GM12878 (cell line): ENCODE measurements at regions not wholly inside any gene's neighbourhood (a gene's known extent, or its start where the extent isn't known, plus 50 kb on each side); places are given as distances from the start of the nearest gene placed in this dataset.
A peak's percentile ranks its signal among the peaks of the same experiment; 100 is the strongest.

Experiments
- ATAC-seq: fragments of 200-7000 bp; cut with Tn5 transposase; 3 replicates; pipeline ENCODE4 v1.9.1; 2020; ENCODE audit warnings: mild to moderate bottlenecking, moderate library complexity
- BruUV-seq: library from RNA; stranded (reverse); fragments of 400-500 nt; replicated peaks from 2 replicates; lab custom pipeline; 2021; lab: Mats Ljungman, UMichigan
- CTCF ChIA-PET: fragments of 300-600 bp; sonication (Branson Sonifier 250); formaldehyde crosslinking; extraction: SDS; loops from one replicate; lab custom pipeline; 2021; ENCODE audit warnings: inconsistent platforms; lab: Yijun Ruan, JAX
- POLR2A ChIA-PET: fragments of 350-600 bp; formaldehyde crosslinking; extraction: SDS; loops from one replicate; lab custom pipeline; 2021; ENCODE audit warnings: inconsistent platforms; lab: Charles Lee
- RAD21 ChIA-PET: fragments of 300-600 bp; sonication (Branson Sonifier 250); formaldehyde crosslinking; loops from one replicate; lab custom pipeline; 2023; ENCODE audit warnings: antibody characterized with exemption; ENCODE audit not compliant: unreplicated experiment; lab: Charles Lee
- SMC1A ChIA-PET: fragments of 300-600 bp; sonication (Branson Sonifier 250); formaldehyde crosslinking; loops from one replicate; lab custom pipeline; 2023; ENCODE audit not compliant: unreplicated experiment, uncharacterized antibody; lab: Charles Lee
- DNase-seq: peaks from one replicate; pipeline ENCODE4 v3.0.0-alpha.2; 2011; ENCODE audit warnings: low read depth, low spot score
- FAIRE-seq: peaks from 3 replicates; lab custom pipeline; 2011; peaks lifted over from hg19 to GRCh38; lab: Jason Lieb, UNC
- H2AFZ ChIP-seq: 2 replicates; pipeline ENCODE4 v1.6.0; 2011; ENCODE audit warnings: low read depth, low read length, control low read depth; ENCODE audit not compliant: control insufficient read depth
- H3K27ac ChIP-seq: 2 replicates; pipeline ENCODE4 v1.5.1; 2011; ENCODE audit warnings: control low read depth; ENCODE audit not compliant: control insufficient read depth, insufficient read depth
- H3K27me3 ChIP-seq, 2 experiments: replicated peaks in 1 of 2; 2 replicates each; pipeline versions ENCODE4 v1.6.0 to v1.6.1; 2011; ENCODE audit warnings: low read length in 1 of 2; ENCODE audit not compliant: control insufficient read depth in 2 of 2, insufficient read depth in 2 of 2
- H3K36me3 ChIP-seq, 2 experiments: 2 replicates each; pipeline ENCODE4 v1.5.1; 2011; ENCODE audit warnings: low read length in 1 of 2; ENCODE audit not compliant: control insufficient read depth in 2 of 2, insufficient read depth in 2 of 2
- H3K4me1 ChIP-seq: 2 replicates; pipeline ENCODE4 v1.6.1; 2011; ENCODE audit warnings: mild to moderate bottlenecking, low read length, moderate library complexity, mixed read lengths; ENCODE audit not compliant: control insufficient read depth, insufficient read depth
- H3K4me2 ChIP-seq: 2 replicates; pipeline ENCODE4 v1.6.0; 2011; ENCODE audit warnings: control low read depth; ENCODE audit not compliant: control insufficient read depth, insufficient read depth
- H3K4me3 ChIP-seq: fragments of 200-600 bp; sonication (generic); 2 replicates; pipeline ENCODE4 v1.5.1; 2016
- H3K79me2 ChIP-seq: 2 replicates; pipeline ENCODE4 v1.6.0; 2011; ENCODE audit warnings: low read length; ENCODE audit not compliant: control insufficient read depth, insufficient read depth
- H3K9ac ChIP-seq: 2 replicates; pipeline ENCODE4 v1.8.0; 2011; ENCODE audit warnings: low read length, control low read depth, mixed read lengths; ENCODE audit not compliant: control insufficient read depth, insufficient read depth
- H3K9me3 ChIP-seq: replicated peaks from 3 replicates; pipeline ENCODE4 v1.5.1; 2011; ENCODE audit warnings: mild to moderate bottlenecking, low read length; ENCODE audit not compliant: control insufficient read depth, insufficient read depth
- H4K20me1 ChIP-seq: 2 replicates; pipeline ENCODE4 v1.6.0; 2011; ENCODE audit not compliant: control insufficient read depth, insufficient read depth
- HSF1 ChIP-seq: fragments of 150-350 bp; IDR thresholded peaks from 2 replicates; pipeline ENCODE4 v1.6.1; 2014; ENCODE audit warnings: mild to moderate bottlenecking, low read depth, low read length
- JUND ChIP-seq: IDR thresholded peaks from 2 replicates; pipeline ENCODE4 v1.6.1; 2012; ENCODE audit warnings: low read depth, mild to moderate bottlenecking, low read length, improper control_type of control experiment, moderate library complexity
- MTA3 ChIP-seq: IDR thresholded peaks from 2 replicates; pipeline ENCODE4 v1.6.1; 2012; ENCODE audit warnings: low read length, inconsistent platforms, borderline replicate concordance
- MXI1 ChIP-seq: fragments of 150-350 bp; IDR thresholded peaks from 2 replicates; pipeline ENCODE4 v1.6.1; 2011; ENCODE audit warnings: low read depth, mild to moderate bottlenecking, inconsistent platforms, low read length, improper control_type of control experiment
- NR2F1 ChIP-seq: fragments of 450-650 bp; conservative IDR thresholded peaks from 2 replicates; pipeline ENCODE4 v1.6.1; 2017; ENCODE audit warnings: mild to moderate bottlenecking
- POU2F2 ChIP-seq: IDR thresholded peaks from 3 replicates; pipeline ENCODE4 v1.6.1; 2011; ENCODE audit warnings: low read depth, mild to moderate bottlenecking, low read length, borderline replicate concordance
- SIN3A ChIP-seq: IDR thresholded peaks from 2 replicates; pipeline ENCODE4 v1.6.1; 2012; ENCODE audit warnings: low read depth, low read length, improper control_type of control experiment
- TCF7 ChIP-seq: IDR thresholded peaks from 2 replicates; pipeline ENCODE4 v1.6.1; 2014; ENCODE audit warnings: antibody characterized with exemption, borderline replicate concordance
- WGBS: methylation state at CpG from one replicate; pipeline ENCODE4 v1.1.6; 2016; ENCODE audit warnings: low lambda C conversion rate; ENCODE audit not compliant: insufficient replicate concordance, insufficient coverage; ENCODE audit errors: missing lambda C conversion rate; 5-methylcytosine and 5-hydroxymethylcytosine counted together
- in situ Hi-C: fragments of 300-500 bp; cut with MboI; formaldehyde crosslinking; loops from 9 replicates; pipeline ENCODE4 v1.14.3; 2018; ENCODE audit warnings: mixed read lengths
- intact Hi-C: fragments of 100-400 bp; cut with micrococcal nuclease; formaldehyde crosslinking; loops from one replicate; pipeline ENCODE4 v1.14.2; 2022; ENCODE audit not compliant: unreplicated experiment
- TF ChIP-seq, protein P1 (sequence below): fragments of 450-650 bp; IDR thresholded peaks from 2 replicates; pipeline ENCODE4 v1.6.1; 2016; ENCODE audit warnings: mild to moderate bottlenecking
- TF ChIP-seq, protein P2 (sequence below): fragments of 450-650 bp; conservative IDR thresholded peaks from 2 replicates; pipeline ENCODE4 v1.6.1; 2017; ENCODE audit warnings: mild to moderate bottlenecking, moderate library complexity

GRCh38 chr5:112549127-112549526 lies 130.1 kb upstream of the EPB41L4A start:
- H3K27me3 ChIP-seq: no peaks in the 10 kb centered on the region; a peak in 1 of 4 replicates
- no peak overlapping the region for H2AFZ ChIP-seq
- no peak overlapping the region for H3K4me2 ChIP-seq
- RAD21 ChIA-PET: interaction anchor here (0.6 to 1.5 kb wide), 6 partner anchors 17 to 210 kb away, joined by 3 to 13 read pairs (median 4); no protein-coding TSS in a partner anchor
- FAIRE-seq (no peak), ATAC-seq (peak; percentile 67), DNase-seq (no peak)
- no peaks in the 10 kb centered on the region for H3K36me3 ChIP-seq
- 20% methylated on average over 4 of the region's 4 CpGs for WGBS
- no peaks in the 10 kb centered on the region for H4K20me1 ChIP-seq
- no peak overlapping the region for H3K9ac ChIP-seq
- POLR2A ChIA-PET: no interaction called here
- intact Hi-C loops: no loop called here
- CTCF ChIA-PET: interaction anchor here (0.9 to 11.9 kb wide), 10 partner anchors 11 to 1114 kb away, joined by 3 to 216 read pairs (median 5); no protein-coding TSS in a partner anchor
- H3K4me3 ChIP-seq: no peak overlapping the region
- no peak for TF ChIP-seq MTA3
- TF ChIP-seq NR2F1: peak; percentile 34; the same call in 1 of the 2 replicates
- no TSS peak for BruUV-seq
- H3K79me2 ChIP-seq: no peaks in the 10 kb centered on the region
- H3K4me1 ChIP-seq: no peaks in the 10 kb centered on the region
- no peaks in the 10 kb centered on the region for H3K9me3 ChIP-seq
- SMC1A ChIA-PET: interaction anchor here (1.1 to 9.2 kb wide), 9 partner anchors 16 to 1057 kb away, joined by 3 to 147 read pairs (median 3); no protein-coding TSS in a partner anchor
- in situ Hi-C loops: no loop called here
- H3K27ac ChIP-seq: no peak overlapping the region

GRCh38 chr5:112549605-112550166 lies 130.6 kb upstream of the EPB41L4A start:
- ChIA-PET RAD21 (interaction anchor here (0.6 to 1.5 kb wide), 6 partner anchors 17 to 210 kb away, joined by 3 to 13 read pairs (median 4); no protein-coding TSS in a partner anchor), SMC1A (interaction anchor here (1.0 to 9.2 kb wide), 11 partner anchors 16 to 1056 kb away, joined by 3 to 147 read pairs (median 3); no protein-coding TSS in a partner anchor), POLR2A (no interaction called here), CTCF (interaction anchor here (0.9 to 11.9 kb wide), 15 partner anchors 12 to 1114 kb away, joined by 3 to 216 read pairs (median 6); no protein-coding TSS in a partner anchor)
- in situ Hi-C loops (loop anchor here (5.0 to 10.0 kb wide), 2 partner anchors 208 to 1055 kb away; no protein-coding TSS in a partner anchor), intact Hi-C loops (loop anchor here (2.0 to 10.0 kb wide), 3 partner anchors 133 to 1055 kb away; no protein-coding TSS in a partner anchor)
- Histone ChIP-seq H3K79me2 (no peaks in the 10 kb centered on the region), H2AFZ (no peak overlapping the region), H3K9me3 (no peaks in the 10 kb centered on the region), H3K36me3 (no peaks in the 10 kb centered on the region), H3K4me1 (no peaks in the 10 kb centered on the region), H3K27me3 (no peaks in the 10 kb centered on the region; a peak in 1 of 4 replicates), H3K9ac (no peak overlapping the region), H3K4me2 (no peak overlapping the region), H3K4me3 (no peak overlapping the region), H3K27ac (no peak overlapping the region), H4K20me1 (no peaks in the 10 kb centered on the region)
- FAIRE-seq (no peak), ATAC-seq (no peak), DNase-seq (no peak)
- BruUV-seq: no TSS peak
- WGBS: 0% methylated on average over 2 of the region's 2 CpGs
- no peak for TF ChIP-seq MXI1
- no peak for TF ChIP-seq TCF7
- TF ChIP-seq, protein P1, sequence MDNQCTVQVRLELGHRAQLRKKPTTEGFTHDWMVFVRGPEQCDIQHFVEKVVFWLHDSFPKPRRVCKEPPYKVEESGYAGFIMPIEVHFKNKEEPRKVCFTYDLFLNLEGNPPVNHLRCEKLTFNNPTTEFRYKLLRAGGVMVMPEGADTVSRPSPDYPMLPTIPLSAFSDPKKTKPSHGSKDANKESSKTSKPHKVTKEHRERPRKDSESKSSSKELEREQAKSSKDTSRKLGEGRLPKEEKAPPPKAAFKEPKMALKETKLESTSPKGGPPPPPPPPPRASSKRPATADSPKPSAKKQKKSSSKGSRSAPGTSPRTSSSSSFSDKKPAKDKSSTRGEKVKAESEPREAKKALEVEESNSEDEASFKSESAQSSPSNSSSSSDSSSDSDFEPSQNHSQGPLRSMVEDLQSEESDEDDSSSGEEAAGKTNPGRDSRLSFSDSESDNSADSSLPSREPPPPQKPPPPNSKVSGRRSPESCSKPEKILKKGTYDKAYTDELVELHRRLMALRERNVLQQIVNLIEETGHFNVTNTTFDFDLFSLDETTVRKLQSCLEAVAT: no peak
- TF ChIP-seq POU2F2: no peak
- no peak for TF ChIP-seq SIN3A
- TF ChIP-seq, protein P2, sequence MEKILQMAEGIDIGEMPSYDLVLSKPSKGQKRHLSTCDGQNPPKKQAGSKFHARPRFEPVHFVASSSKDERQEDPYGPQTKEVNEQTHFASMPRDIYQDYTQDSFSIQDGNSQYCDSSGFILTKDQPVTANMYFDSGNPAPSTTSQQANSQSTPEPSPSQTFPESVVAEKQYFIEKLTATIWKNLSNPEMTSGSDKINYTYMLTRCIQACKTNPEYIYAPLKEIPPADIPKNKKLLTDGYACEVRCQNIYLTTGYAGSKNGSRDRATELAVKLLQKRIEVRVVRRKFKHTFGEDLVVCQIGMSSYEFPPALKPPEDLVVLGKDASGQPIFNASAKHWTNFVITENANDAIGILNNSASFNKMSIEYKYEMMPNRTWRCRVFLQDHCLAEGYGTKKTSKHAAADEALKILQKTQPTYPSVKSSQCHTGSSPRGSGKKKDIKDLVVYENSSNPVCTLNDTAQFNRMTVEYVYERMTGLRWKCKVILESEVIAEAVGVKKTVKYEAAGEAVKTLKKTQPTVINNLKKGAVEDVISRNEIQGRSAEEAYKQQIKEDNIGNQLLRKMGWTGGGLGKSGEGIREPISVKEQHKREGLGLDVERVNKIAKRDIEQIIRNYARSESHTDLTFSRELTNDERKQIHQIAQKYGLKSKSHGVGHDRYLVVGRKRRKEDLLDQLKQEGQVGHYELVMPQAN: no peak
- no peak for TF ChIP-seq JUND
- no peak for TF ChIP-seq HSF1
